Lung microvascular endothelial cell (primary cell): ENCODE measurements at regions not wholly inside any gene's neighbourhood (a gene's known extent, or its start where the extent isn't known, plus 50 kb on each side); places are given as distances from the start of the nearest gene placed in this dataset.
"Not testable (repeated sequence)": the region's sequence is repeated elsewhere in the genome, so short reads cannot be mapped to it uniquely, and the experiment has no call there.

Source experiments
- DNase-seq, 2 donors: peaks; one replicate each; pipeline versions ENCODE4 v3.0.0 to v3.0.0-alpha.2; 2010; ENCODE audit warnings: low read depth in 2 of 2

GRCh38 chr2:95685513-95685912 is 93.7 kb downstream of the TRIM43 start:
- no peak for DNase-seq

GRCh38 chr2:95686056-95686825 is 94.4 kb downstream of the TRIM43 start:
- not testable (repeated sequence) for DNase-seq

- DNase-seq: not testable (repeated sequence)
Measured at GRCh38 chr2:95687852-95688251, 96.1 kb downstream of the TRIM43 start.

- not testable (repeated sequence) for DNase-seq
Measured at GRCh38 chr2:95691210-95691609, 99.4 kb downstream of the TRIM43 start.

GRCh38 chr2:95693071-95693846 is 101.5 kb downstream of the TRIM43 start:
- DNase-seq: not testable (repeated sequence)

GRCh38 chr2:95695613-95696012 is 103.8 kb downstream of the TRIM43 start:
- DNase-seq: no peak

- DNase-seq: no peak
Measured at GRCh38 chr2:95698146-95698545, 106.3 kb downstream of the TRIM43 start.

GRCh38 chr2:95699201-95700184 is 107.7 kb downstream of the TRIM43 start:
- not testable (repeated sequence) for DNase-seq

GRCh38 chr2:95700519-95700918 is 108.7 kb downstream of the TRIM43 start:
- DNase-seq: no peak

GRCh38 chr2:95702471-95702870 is 110.7 kb downstream of the TRIM43 start:
- DNase-seq: no peak

- DNase-seq: not testable (repeated sequence)
Measured at GRCh38 chr2:95707161-95707560, 115.4 kb downstream of the TRIM43 start.

GRCh38 chr2:95707837-95708236 is 116.0 kb downstream of the TRIM43 start:
- DNase-seq: no peak

- no peak for DNase-seq
Measured at GRCh38 chr2:95709831-95710230, 118.0 kb downstream of the TRIM43 start.

GRCh38 chr2:95713470-95714177 is 121.8 kb downstream of the TRIM43 start:
- DNase-seq: not testable (repeated sequence)

GRCh38 chr2:95714398-95714797 is 122.6 kb downstream of the TRIM43 start:
- not testable (repeated sequence) for DNase-seq

- no peak for DNase-seq
Measured at GRCh38 chr2:95719473-95720060, 127.8 kb downstream of the TRIM43 start.

GRCh38 chr2:95721726-95722125 is 129.9 kb downstream of the TRIM43 start:
- DNase-seq: no peak

GRCh38 chr2:95722131-95722697 is 130.4 kb downstream of the TRIM43 start:
- no peak for DNase-seq

GRCh38 chr2:95723627-95724210 is 131.9 kb downstream of the TRIM43 start:
- not testable (repeated sequence) for DNase-seq

- not testable (repeated sequence) for DNase-seq
Measured at GRCh38 chr2:95725191-95725590, 133.4 kb downstream of the TRIM43 start.
